ENCODE measurements at regions not wholly inside any gene's neighbourhood (a gene's known extent, or its start where the extent isn't known, plus 50 kb on each side); places are given as distances from the start of the nearest gene placed in this dataset.
"Not testable (repeated sequence)": the region's sequence is repeated elsewhere in the genome, so short reads cannot be mapped to it uniquely, and the experiment has no call there.

GRCh38 chr7:150033711-150034110, 159.9 kb downstream of the ATP6V0E2 start:
- not testable (repeated sequence) for H3K4me3 ChIP-seq (ENCODE audit: low read depth in 1 of 3, low read length in 3 of 3); H3K27me3 ChIP-seq (ENCODE audit: control insufficient read depth in 4 of 4, insufficient read depth in 4 of 4, low read length in 3 of 4); H3K9me3 ChIP-seq (ENCODE audit: control insufficient read depth in 4 of 4, low read length in 3 of 4); H3K9ac ChIP-seq (ENCODE audit: low read depth in 1 of 2, low read length in 2 of 2); H3K4me1 ChIP-seq (ENCODE audit: control insufficient read depth in 4 of 4, insufficient read depth in 4 of 4, low read length in 3 of 4); H3K27ac ChIP-seq (ENCODE audit: low read depth in 1 of 2, low read length in 2 of 2); DNase-seq (ENCODE audit: low spot score); H3K36me3 ChIP-seq (ENCODE audit: control insufficient read depth in 4 of 4, insufficient read depth in 3 of 4, low read depth in 1 of 4, low read length in 3 of 4)
- WGBS, result 94% methylated on average over 23 of the region's 23 CpGs

DNA sequence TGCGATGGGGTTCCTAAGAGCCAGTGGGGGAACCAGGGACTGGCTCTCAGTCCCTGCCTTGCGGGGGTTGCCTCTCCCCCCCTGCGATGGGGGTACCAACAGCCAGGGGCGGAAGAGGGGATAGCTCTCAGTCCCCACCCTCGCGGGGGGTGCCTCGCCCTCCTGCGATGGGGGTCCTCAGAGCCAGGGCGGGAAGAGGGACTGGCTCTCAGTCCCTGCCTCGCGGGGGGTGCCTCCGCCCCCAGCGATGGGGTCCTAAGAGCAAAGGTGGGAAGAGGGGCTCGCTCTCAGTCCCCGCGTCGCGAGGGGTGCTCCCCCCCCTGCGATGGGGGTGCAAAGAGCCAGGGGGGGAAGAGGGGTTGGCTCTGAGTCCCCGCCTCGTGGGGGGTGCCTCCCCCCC, 162.0 kb downstream of the ATP6V0E2 start:
- H3K27ac ChIP-seq (ENCODE audit: low read depth in 1 of 2, low read length in 2 of 2); H3K9ac ChIP-seq (ENCODE audit: low read depth in 1 of 2, low read length in 2 of 2); H3K9me3 ChIP-seq (ENCODE audit: control insufficient read depth in 4 of 4, low read length in 3 of 4); H3K27me3 ChIP-seq (ENCODE audit: control insufficient read depth in 4 of 4, insufficient read depth in 4 of 4, low read length in 3 of 4); DNase-seq (ENCODE audit: low spot score); H3K36me3 ChIP-seq (ENCODE audit: control insufficient read depth in 4 of 4, insufficient read depth in 3 of 4, low read depth in 1 of 4, low read length in 3 of 4); H3K4me1 ChIP-seq (ENCODE audit: control insufficient read depth in 4 of 4, insufficient read depth in 4 of 4, low read length in 3 of 4); H3K4me3 ChIP-seq (ENCODE audit: low read depth in 1 of 3, low read length in 3 of 3): not testable (repeated sequence)
- WGBS, result 95% methylated on average over 21 of the region's 21 CpGs

GRCh38 chr7:150039061-150039460, 165.3 kb downstream of the ATP6V0E2 start:
- not testable (repeated sequence) for H3K27ac ChIP-seq (ENCODE audit: low read depth in 1 of 2, low read length in 2 of 2); H3K9me3 ChIP-seq (ENCODE audit: control insufficient read depth in 4 of 4, low read length in 3 of 4); H3K36me3 ChIP-seq (ENCODE audit: control insufficient read depth in 4 of 4, insufficient read depth in 3 of 4, low read depth in 1 of 4, low read length in 3 of 4); DNase-seq (ENCODE audit: low spot score); H3K27me3 ChIP-seq (ENCODE audit: control insufficient read depth in 4 of 4, insufficient read depth in 4 of 4, low read length in 3 of 4); H3K4me1 ChIP-seq (ENCODE audit: control insufficient read depth in 4 of 4, insufficient read depth in 4 of 4, low read length in 3 of 4); H3K4me3 ChIP-seq (ENCODE audit: low read depth in 1 of 3, low read length in 3 of 3); H3K9ac ChIP-seq (ENCODE audit: low read depth in 1 of 2, low read length in 2 of 2)
- WGBS, result 89% methylated on average over 16 of the region's 16 CpGs

DNA sequence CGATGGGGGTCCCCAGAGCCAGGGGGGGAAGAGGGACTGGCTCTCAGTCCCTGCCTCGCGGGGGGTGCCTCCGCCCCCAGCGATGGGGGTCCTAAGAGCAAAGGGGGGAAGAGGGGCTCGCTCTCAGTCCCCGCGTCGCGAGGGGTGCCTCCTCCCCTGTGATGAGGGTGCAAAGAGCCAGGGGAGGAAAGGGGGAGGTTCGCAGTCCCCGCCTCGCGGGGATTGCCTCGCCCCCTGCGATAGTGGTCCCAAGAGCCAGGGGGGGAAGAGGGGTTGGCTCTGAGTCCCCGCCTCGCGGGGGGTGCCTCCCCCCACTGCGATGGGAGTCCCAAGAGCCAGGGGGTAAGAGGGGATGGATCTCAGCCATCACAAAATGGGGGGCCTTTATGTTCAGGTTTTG, 168.5 kb downstream of the ATP6V0E2 start:
- not testable (repeated sequence) for H3K4me1 ChIP-seq (ENCODE audit: control insufficient read depth in 4 of 4, insufficient read depth in 4 of 4, low read length in 3 of 4); DNase-seq (ENCODE audit: low spot score); H3K4me3 ChIP-seq (ENCODE audit: low read depth in 1 of 3, low read length in 3 of 3); H3K27me3 ChIP-seq (ENCODE audit: control insufficient read depth in 4 of 4, insufficient read depth in 4 of 4, low read length in 3 of 4); H3K9ac ChIP-seq (ENCODE audit: low read depth in 1 of 2, low read length in 2 of 2); H3K27ac ChIP-seq (ENCODE audit: low read depth in 1 of 2, low read length in 2 of 2); H3K9me3 ChIP-seq (ENCODE audit: control insufficient read depth in 4 of 4, low read length in 3 of 4); H3K36me3 ChIP-seq (ENCODE audit: control insufficient read depth in 4 of 4, insufficient read depth in 3 of 4, low read depth in 1 of 4, low read length in 3 of 4)
- 85% methylated on average over 12 of the region's 20 CpGs for WGBS

DNA sequence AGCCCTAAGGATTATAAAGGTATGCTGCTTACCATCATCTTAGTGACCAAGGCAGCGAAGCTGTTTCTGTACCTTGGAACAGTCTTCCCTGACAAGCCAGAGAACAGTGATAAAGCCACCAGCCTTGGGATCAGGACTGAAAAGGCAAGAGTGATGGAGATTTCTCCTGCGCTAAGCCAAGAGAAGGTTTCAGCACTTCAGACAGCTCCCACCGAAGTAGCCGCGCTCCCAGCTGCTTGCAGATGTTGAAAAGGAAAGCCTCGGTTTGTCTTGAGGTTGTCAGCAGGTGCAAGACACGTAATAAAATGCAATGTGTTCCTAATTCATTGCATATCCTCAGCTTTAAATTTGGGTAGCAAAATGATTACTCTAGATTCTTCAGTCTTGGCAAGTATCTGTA, 171.0 kb downstream of the ATP6V0E2 start:
- H3K4me3 ChIP-seq (ENCODE audit: low read depth in 1 of 3, low read length in 3 of 3), result not testable (repeated sequence)
- WGBS, result 53% methylated on average over 7 of the region's 7 CpGs
- TF ChIP-seq, protein P1, sequence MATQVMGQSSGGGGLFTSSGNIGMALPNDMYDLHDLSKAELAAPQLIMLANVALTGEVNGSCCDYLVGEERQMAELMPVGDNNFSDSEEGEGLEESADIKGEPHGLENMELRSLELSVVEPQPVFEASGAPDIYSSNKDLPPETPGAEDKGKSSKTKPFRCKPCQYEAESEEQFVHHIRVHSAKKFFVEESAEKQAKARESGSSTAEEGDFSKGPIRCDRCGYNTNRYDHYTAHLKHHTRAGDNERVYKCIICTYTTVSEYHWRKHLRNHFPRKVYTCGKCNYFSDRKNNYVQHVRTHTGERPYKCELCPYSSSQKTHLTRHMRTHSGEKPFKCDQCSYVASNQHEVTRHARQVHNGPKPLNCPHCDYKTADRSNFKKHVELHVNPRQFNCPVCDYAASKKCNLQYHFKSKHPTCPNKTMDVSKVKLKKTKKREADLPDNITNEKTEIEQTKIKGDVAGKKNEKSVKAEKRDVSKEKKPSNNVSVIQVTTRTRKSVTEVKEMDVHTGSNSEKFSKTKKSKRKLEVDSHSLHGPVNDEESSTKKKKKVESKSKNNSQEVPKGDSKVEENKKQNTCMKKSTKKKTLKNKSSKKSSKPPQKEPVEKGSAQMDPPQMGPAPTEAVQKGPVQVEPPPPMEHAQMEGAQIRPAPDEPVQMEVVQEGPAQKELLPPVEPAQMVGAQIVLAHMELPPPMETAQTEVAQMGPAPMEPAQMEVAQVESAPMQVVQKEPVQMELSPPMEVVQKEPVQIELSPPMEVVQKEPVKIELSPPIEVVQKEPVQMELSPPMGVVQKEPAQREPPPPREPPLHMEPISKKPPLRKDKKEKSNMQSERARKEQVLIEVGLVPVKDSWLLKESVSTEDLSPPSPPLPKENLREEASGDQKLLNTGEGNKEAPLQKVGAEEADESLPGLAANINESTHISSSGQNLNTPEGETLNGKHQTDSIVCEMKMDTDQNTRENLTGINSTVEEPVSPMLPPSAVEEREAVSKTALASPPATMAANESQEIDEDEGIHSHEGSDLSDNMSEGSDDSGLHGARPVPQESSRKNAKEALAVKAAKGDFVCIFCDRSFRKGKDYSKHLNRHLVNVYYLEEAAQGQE (IDR thresholded peaks at IDR 0.05), result peak; percentile 67

More for the DNA sequence above, 171.0 kb downstream of the ATP6V0E2 start:
- not testable (repeated sequence) for H3K27me3 ChIP-seq (ENCODE audit: control insufficient read depth in 4 of 4, insufficient read depth in 4 of 4, low read length in 3 of 4); H3K9ac ChIP-seq (ENCODE audit: low read depth in 1 of 2, low read length in 2 of 2); H3K4me1 ChIP-seq (ENCODE audit: control insufficient read depth in 4 of 4, insufficient read depth in 4 of 4, low read length in 3 of 4); DNase-seq (ENCODE audit: low spot score); H3K36me3 ChIP-seq (ENCODE audit: control insufficient read depth in 4 of 4, insufficient read depth in 3 of 4, low read depth in 1 of 4, low read length in 3 of 4); H3K9me3 ChIP-seq (ENCODE audit: control insufficient read depth in 4 of 4, low read length in 3 of 4); H3K27ac ChIP-seq (ENCODE audit: low read depth in 1 of 2, low read length in 2 of 2)

Measured in liver (tissue), 6 donors.